ENCODE measurements at regions not wholly inside any gene's neighbourhood (a gene's known extent, or its start where the extent isn't known, plus 50 kb on each side); places are given as distances from the start of the nearest gene placed in this dataset.

GRCh38 chr3:56900801-56901200 lies 99.1 kb upstream of the ARHGEF3 start:
- DNase-seq (ENCODE audit: low spot score) = no peak
- TF ChIP-seq, protein P1, sequence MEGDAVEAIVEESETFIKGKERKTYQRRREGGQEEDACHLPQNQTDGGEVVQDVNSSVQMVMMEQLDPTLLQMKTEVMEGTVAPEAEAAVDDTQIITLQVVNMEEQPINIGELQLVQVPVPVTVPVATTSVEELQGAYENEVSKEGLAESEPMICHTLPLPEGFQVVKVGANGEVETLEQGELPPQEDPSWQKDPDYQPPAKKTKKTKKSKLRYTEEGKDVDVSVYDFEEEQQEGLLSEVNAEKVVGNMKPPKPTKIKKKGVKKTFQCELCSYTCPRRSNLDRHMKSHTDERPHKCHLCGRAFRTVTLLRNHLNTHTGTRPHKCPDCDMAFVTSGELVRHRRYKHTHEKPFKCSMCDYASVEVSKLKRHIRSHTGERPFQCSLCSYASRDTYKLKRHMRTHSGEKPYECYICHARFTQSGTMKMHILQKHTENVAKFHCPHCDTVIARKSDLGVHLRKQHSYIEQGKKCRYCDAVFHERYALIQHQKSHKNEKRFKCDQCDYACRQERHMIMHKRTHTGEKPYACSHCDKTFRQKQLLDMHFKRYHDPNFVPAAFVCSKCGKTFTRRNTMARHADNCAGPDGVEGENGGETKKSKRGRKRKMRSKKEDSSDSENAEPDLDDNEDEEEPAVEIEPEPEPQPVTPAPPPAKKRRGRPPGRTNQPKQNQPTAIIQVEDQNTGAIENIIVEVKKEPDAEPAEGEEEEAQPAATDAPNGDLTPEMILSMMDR (IDR thresholded peaks at IDR 0.05; ENCODE audit: extremely low read depth, missing control alignments) = no peak

GRCh38 chr3:56899851-56900250 lies 98.1 kb upstream of the ARHGEF3 start:
- no peak for DNase-seq (ENCODE audit: low spot score)
- TF ChIP-seq, protein P1 (IDR thresholded peaks at IDR 0.05; ENCODE audit: extremely low read depth, missing control alignments) = no peak

GRCh38 chr3:56899078-56899477 lies 97.3 kb upstream of the ARHGEF3 start:
- DNase-seq (ENCODE audit: low spot score) = no peak
- TF ChIP-seq, protein P1 (IDR thresholded peaks at IDR 0.05; ENCODE audit: extremely low read depth, missing control alignments) = no peak

- TF ChIP-seq, protein P1 (IDR thresholded peaks at IDR 0.05; ENCODE audit: extremely low read depth, missing control alignments) = no peak
- DNase-seq (ENCODE audit: low spot score) = no peak
These were observed 94.6 kb upstream of the ARHGEF3 start for GRCh38 chr3:56896357-56896756.

- TF ChIP-seq, protein P1 (IDR thresholded peaks at IDR 0.05; ENCODE audit: extremely low read depth, missing control alignments) = no peak
- DNase-seq (ENCODE audit: low spot score) = no peak
These were observed 93.2 kb upstream of the ARHGEF3 start for GRCh38 chr3:56894881-56895431.

DNA sequence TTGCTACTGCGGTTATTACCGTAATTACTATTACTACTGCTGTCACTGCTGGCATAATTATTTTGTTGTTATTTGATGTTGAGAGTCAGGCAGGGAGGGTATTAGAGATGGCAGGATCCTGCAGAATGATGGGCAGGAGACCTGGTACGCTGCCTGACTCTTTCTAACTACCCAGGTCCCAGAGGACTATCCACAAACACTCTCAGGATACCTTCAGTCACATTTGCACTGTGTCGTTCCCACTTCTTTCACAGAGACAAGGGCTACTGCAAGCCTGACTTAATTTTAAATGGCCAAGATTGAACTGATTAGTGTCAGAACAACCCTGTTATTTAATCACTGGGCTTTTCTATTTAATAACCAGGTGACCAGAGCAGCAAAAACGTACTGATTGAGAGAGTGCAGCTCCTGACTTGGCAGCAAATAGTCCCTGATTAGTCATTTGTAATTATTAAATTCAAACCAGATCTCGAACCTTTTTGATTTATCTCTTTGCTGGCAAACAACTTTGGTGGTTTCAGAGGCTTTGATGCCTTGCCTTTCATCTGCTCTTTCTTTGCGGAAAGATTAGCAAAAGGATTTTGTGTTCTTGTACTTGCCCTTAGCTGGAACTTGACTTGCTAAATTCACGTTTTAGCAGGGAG lies 88.8 kb upstream of the ARHGEF3 start:
- TF ChIP-seq, protein P1 (IDR thresholded peaks at IDR 0.05; ENCODE audit: extremely low read depth, missing control alignments) = no peak
- DNase-seq (ENCODE audit: low spot score) = no peak

DNA sequence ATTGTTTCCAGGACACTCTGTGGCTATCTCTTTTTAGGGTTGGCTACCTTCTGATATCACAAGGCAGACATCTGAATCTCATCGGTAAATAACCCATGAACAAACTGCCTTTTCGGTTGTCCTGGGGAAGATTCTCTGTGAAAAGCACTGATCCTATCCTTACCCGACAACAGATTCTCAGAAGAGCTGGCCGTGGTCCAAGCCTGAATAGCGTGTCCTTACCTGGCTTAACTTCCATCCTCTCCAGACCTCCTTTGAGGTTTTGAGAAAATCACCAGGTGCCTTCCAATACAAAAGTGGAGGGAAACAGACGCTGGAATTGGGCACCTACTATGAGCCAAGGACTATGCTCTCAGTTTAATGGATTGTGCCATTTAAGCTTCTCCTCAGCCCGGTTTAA lies 87.4 kb upstream of the ARHGEF3 start:
- TF ChIP-seq, protein P1 (IDR thresholded peaks at IDR 0.05; ENCODE audit: extremely low read depth, missing control alignments) = no peak

More for the DNA sequence above, 87.4 kb upstream of the ARHGEF3 start:
- DNase-seq (ENCODE audit: low spot score) = no peak
